Suprapubic skin (tissue), 4 donors: ENCODE measurements at regions not wholly inside any gene's neighbourhood (a gene's known extent, or its start where the extent isn't known, plus 50 kb on each side); places are given as distances from the start of the nearest gene placed in this dataset.

Experiments used
- EP300 ChIP-seq: sonication (generic); formaldehyde crosslinking; IDR thresholded peaks from one replicate; pipeline ENCODE4 v1.6.1; 2017; ENCODE audit warnings: antibody characterized with exemption
- POLR2A ChIP-seq, 2 donors: fragments of 450-650 bp; IDR thresholded peaks; one replicate each; pipeline ENCODE4 v1.6.1; 2017; ENCODE audit warnings: antibody characterized with exemption in 2 of 2, mild to moderate bottlenecking in 2 of 2, moderate library complexity in 2 of 2
- POLR2AphosphoS5 ChIP-seq, 3 donors: sonication (generic); formaldehyde crosslinking; IDR thresholded peaks; one replicate each; pipeline ENCODE4 v1.6.1; 2017; ENCODE audit warnings: antibody characterized with exemption in 3 of 3
- TF ChIP-seq, protein P1 (sequence below), 2 donors: fragments of 200-600 bp in 1 of 2; fragments of 450-650 bp in 1 of 2; sonication (generic) in 1 of 2; IDR thresholded peaks; one replicate each; pipeline ENCODE4 v1.5.1; 2016 to 2019; ENCODE audit warnings: antibody characterized with exemption in 2 of 2, mild to moderate bottlenecking in 1 of 2, moderate library complexity in 1 of 2

DNA sequence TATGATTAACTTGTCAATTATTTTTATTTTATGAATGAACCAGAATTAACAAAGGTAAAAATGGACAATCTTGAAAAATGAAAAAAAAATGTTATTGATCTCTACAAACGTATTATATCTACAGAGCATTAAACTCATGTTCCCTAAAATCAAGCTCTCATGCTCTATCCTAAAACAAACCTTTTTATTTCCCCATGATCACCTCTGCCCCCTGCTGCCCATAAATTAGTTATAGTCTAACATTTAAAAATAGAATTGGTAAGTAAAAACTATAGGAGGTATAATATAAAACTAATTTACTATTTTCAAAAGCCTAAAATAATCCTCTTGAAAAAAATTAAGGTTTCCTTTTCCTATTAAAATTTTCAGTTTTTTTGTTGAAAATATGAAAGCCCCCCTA lies 168.0 kb upstream of the POU5F2 start:
- TF ChIP-seq, protein P1, sequence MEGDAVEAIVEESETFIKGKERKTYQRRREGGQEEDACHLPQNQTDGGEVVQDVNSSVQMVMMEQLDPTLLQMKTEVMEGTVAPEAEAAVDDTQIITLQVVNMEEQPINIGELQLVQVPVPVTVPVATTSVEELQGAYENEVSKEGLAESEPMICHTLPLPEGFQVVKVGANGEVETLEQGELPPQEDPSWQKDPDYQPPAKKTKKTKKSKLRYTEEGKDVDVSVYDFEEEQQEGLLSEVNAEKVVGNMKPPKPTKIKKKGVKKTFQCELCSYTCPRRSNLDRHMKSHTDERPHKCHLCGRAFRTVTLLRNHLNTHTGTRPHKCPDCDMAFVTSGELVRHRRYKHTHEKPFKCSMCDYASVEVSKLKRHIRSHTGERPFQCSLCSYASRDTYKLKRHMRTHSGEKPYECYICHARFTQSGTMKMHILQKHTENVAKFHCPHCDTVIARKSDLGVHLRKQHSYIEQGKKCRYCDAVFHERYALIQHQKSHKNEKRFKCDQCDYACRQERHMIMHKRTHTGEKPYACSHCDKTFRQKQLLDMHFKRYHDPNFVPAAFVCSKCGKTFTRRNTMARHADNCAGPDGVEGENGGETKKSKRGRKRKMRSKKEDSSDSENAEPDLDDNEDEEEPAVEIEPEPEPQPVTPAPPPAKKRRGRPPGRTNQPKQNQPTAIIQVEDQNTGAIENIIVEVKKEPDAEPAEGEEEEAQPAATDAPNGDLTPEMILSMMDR (IDR thresholded peaks at IDR 0.05), result no peak
- TF ChIP-seq POLR2A (IDR thresholded peaks at IDR 0.05) (no peak), POLR2AphosphoS5 (IDR thresholded peaks at IDR 0.05) (no peak), EP300 (no peak)
